Neural cell (in vitro differentiated cells): ENCODE measurements at regions not wholly inside any gene's neighbourhood (a gene's known extent, or its start where the extent isn't known, plus 50 kb on each side); places are given as distances from the start of the nearest gene placed in this dataset.

ENCODE experiments used
- H2AFZ ChIP-seq: fragments of 200-600, 300-800 bp; sonication (generic), shearing (Covaris generic); 2 replicates; pipeline ENCODE4 v1.6.0; 2014; ENCODE audit warnings: low read depth, mild to moderate bottlenecking, antibody characterized with exemption, low read length, moderate library complexity
- H3F3A ChIP-seq: fragments of 200-600 bp; shearing (Covaris generic); 2 replicates; pipeline ENCODE4 v1.6.1; 2016; ENCODE audit warnings: mild to moderate bottlenecking, moderate library complexity, mixed read lengths, antibody characterized with exemption, low read length; ENCODE audit not compliant: insufficient read depth, poor library complexity, severe bottlenecking
- H3K27ac ChIP-seq: fragments of 200-600, 300-800 bp; sonication (generic), shearing (Covaris generic); 2 replicates; pipeline ENCODE4 v1.5.1; 2014; ENCODE audit warnings: mild to moderate bottlenecking, low read length, moderate library complexity
- H3K27me3 ChIP-seq: fragments of 300-800, 200-600 bp; sonication (generic), shearing (Covaris generic); 2 replicates; pipeline ENCODE4 v1.6.0; 2014; ENCODE audit warnings: mild to moderate bottlenecking, low read depth, low read length, moderate library complexity; ENCODE audit not compliant: insufficient read depth
- H3K36me3 ChIP-seq: fragments of 300-800, 200-600 bp; sonication (generic), shearing (Covaris generic); 2 replicates; pipeline ENCODE4 v1.5.1; 2014; ENCODE audit warnings: mild to moderate bottlenecking, antibody characterized with exemption, low read length, moderate library complexity; ENCODE audit not compliant: insufficient read depth
- H3K4me2 ChIP-seq: fragments of 300-800, 200-600 bp; sonication (generic), shearing (Covaris generic); 2 replicates; pipeline ENCODE4 v1.6.0; 2014; ENCODE audit warnings: mild to moderate bottlenecking, low read length
- H3K4me3 ChIP-seq: fragments of 300-800, 200-600 bp; sonication (generic), shearing (Covaris generic); 2 replicates; pipeline ENCODE4 v1.5.1; 2014; ENCODE audit warnings: mild to moderate bottlenecking, low read length, moderate library complexity
- H3K79me2 ChIP-seq: fragments of 200-600 bp; shearing (Covaris generic); replicated peaks from 2 replicates; pipeline ENCODE4 v1.6.0; 2014; ENCODE audit warnings: mild to moderate bottlenecking, low read length, moderate library complexity; ENCODE audit not compliant: insufficient read depth
- H3K9ac ChIP-seq: fragments of 300-800, 200-600 bp; sonication (generic), shearing (Covaris generic); 2 replicates; pipeline ENCODE4 v1.6.1; 2016; ENCODE audit warnings: mild to moderate bottlenecking, low read length, mixed read lengths
- H3K9me2 ChIP-seq: fragments of 200-600 bp; shearing (Covaris generic); 2 replicates; pipeline ENCODE4 v1.6.1; 2016; ENCODE audit warnings: mild to moderate bottlenecking, low read length, mixed read lengths; ENCODE audit not compliant: insufficient read depth
- H3K9me3 ChIP-seq: fragments of 200-600, 300-800 bp; sonication (generic), shearing (Covaris generic); 2 replicates; pipeline ENCODE4 v1.6.1; 2016; ENCODE audit warnings: mild to moderate bottlenecking, mixed run types, low read length, moderate library complexity, mixed read lengths
- H4K20me1 ChIP-seq: fragments of 200-600 bp; shearing (Covaris generic); 2 replicates; pipeline ENCODE4 v1.6.1; 2016; ENCODE audit warnings: mild to moderate bottlenecking, mixed run types; ENCODE audit not compliant: insufficient read depth
- EP300 ChIP-seq: fragments of 450-650 bp; conservative IDR thresholded peaks from 2 replicates; pipeline ENCODE4 v1.6.1; 2014; ENCODE audit warnings: antibody characterized with exemption, mild to moderate bottlenecking, moderate library complexity; ENCODE audit not compliant: poor library complexity, severe bottlenecking
- EZH2 ChIP-seq: fragments of 200-600, 300-800 bp; shearing (Covaris generic), sonication (generic); IDR thresholded peaks from 2 replicates; pipeline ENCODE4 v1.6.1; 2014; ENCODE audit warnings: antibody characterized with exemption, low read length, borderline replicate concordance, mild to moderate bottlenecking; ENCODE audit not compliant: insufficient read depth, poor library complexity, severe bottlenecking
- MXI1 ChIP-seq: fragments of 450-650 bp; conservative IDR thresholded peaks from 2 replicates; pipeline ENCODE4 v1.6.1; 2014; ENCODE audit warnings: antibody characterized with exemption, mild to moderate bottlenecking; ENCODE audit not compliant: poor library complexity, severe bottlenecking
- POLR2AphosphoS5 ChIP-seq: IDR thresholded peaks from 2 replicates; pipeline ENCODE4 v1.6.1; 2012
- RAD21 ChIP-seq: fragments of 450-650 bp; conservative IDR thresholded peaks from 2 replicates; pipeline ENCODE4 v1.6.1; 2014; ENCODE audit warnings: antibody characterized with exemption, mild to moderate bottlenecking, moderate library complexity
- SMC3 ChIP-seq: fragments of 450-650 bp; conservative IDR thresholded peaks from 2 replicates; pipeline ENCODE4 v1.6.1; 2014; ENCODE audit warnings: antibody characterized with exemption, mild to moderate bottlenecking, moderate library complexity; ENCODE audit not compliant: poor library complexity
- TAF1 ChIP-seq: IDR thresholded peaks from 2 replicates; pipeline ENCODE4 v1.6.1; 2012; ENCODE audit warnings: low read depth
- TF ChIP-seq, protein P1 (sequence below): IDR thresholded peaks from 2 replicates; pipeline ENCODE4 v1.6.1; 2012; ENCODE audit warnings: borderline replicate concordance
- TF ChIP-seq, protein P2 (sequence below): fragments of 450-650 bp; IDR thresholded peaks from 2 replicates; pipeline ENCODE4 v1.5.1; 2014; ENCODE audit warnings: antibody characterized with exemption, mild to moderate bottlenecking, moderate library complexity; ENCODE audit not compliant: poor library complexity, severe bottlenecking

DNA sequence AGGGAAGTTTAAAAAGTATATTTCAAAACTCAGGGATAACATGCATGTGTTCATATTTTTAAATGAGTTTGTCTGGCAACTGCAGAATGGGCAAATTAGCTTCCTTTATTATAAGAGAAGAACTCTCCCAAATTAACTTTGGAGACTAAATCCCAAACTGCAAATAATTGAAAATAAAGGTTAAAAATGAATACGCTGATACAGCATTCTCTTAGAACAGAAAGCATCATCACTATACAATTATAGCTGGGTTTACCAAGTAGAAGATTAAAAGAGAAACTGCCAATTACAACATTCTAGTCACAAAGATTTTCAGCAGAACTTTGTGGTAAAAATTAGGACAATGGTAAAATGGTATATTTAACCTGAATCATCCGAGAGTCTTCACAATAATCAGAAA, 73.3 kb downstream of the OLFM4 start:
- Histone ChIP-seq H3K9me2 (no peaks in the 10 kb centered on the region), H3K4me3 (no peak overlapping the region), H3K79me2 (no peaks in the 10 kb centered on the region), H3K9ac (no peak overlapping the region), H2AFZ (no peak overlapping the region), H3K4me2 (no peak overlapping the region), H4K20me1 (no peaks in the 10 kb centered on the region), H3K9me3 (no peaks in the 10 kb centered on the region), H3K27me3 (no peaks in the 10 kb centered on the region), H3F3A (no peaks in the 10 kb centered on the region), H3K36me3 (no peaks in the 10 kb centered on the region), H3K27ac (no peak overlapping the region)
- TF ChIP-seq TAF1 (no peak), POLR2AphosphoS5 (no peak), RAD21 (no peak), MXI1 (no peak), SMC3 (no peak), EZH2 (no peak), EP300 (no peak)
- TF ChIP-seq, protein P1, sequence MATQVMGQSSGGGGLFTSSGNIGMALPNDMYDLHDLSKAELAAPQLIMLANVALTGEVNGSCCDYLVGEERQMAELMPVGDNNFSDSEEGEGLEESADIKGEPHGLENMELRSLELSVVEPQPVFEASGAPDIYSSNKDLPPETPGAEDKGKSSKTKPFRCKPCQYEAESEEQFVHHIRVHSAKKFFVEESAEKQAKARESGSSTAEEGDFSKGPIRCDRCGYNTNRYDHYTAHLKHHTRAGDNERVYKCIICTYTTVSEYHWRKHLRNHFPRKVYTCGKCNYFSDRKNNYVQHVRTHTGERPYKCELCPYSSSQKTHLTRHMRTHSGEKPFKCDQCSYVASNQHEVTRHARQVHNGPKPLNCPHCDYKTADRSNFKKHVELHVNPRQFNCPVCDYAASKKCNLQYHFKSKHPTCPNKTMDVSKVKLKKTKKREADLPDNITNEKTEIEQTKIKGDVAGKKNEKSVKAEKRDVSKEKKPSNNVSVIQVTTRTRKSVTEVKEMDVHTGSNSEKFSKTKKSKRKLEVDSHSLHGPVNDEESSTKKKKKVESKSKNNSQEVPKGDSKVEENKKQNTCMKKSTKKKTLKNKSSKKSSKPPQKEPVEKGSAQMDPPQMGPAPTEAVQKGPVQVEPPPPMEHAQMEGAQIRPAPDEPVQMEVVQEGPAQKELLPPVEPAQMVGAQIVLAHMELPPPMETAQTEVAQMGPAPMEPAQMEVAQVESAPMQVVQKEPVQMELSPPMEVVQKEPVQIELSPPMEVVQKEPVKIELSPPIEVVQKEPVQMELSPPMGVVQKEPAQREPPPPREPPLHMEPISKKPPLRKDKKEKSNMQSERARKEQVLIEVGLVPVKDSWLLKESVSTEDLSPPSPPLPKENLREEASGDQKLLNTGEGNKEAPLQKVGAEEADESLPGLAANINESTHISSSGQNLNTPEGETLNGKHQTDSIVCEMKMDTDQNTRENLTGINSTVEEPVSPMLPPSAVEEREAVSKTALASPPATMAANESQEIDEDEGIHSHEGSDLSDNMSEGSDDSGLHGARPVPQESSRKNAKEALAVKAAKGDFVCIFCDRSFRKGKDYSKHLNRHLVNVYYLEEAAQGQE = no peak
- TF ChIP-seq, protein P2, sequence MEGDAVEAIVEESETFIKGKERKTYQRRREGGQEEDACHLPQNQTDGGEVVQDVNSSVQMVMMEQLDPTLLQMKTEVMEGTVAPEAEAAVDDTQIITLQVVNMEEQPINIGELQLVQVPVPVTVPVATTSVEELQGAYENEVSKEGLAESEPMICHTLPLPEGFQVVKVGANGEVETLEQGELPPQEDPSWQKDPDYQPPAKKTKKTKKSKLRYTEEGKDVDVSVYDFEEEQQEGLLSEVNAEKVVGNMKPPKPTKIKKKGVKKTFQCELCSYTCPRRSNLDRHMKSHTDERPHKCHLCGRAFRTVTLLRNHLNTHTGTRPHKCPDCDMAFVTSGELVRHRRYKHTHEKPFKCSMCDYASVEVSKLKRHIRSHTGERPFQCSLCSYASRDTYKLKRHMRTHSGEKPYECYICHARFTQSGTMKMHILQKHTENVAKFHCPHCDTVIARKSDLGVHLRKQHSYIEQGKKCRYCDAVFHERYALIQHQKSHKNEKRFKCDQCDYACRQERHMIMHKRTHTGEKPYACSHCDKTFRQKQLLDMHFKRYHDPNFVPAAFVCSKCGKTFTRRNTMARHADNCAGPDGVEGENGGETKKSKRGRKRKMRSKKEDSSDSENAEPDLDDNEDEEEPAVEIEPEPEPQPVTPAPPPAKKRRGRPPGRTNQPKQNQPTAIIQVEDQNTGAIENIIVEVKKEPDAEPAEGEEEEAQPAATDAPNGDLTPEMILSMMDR = no peak

DNA sequence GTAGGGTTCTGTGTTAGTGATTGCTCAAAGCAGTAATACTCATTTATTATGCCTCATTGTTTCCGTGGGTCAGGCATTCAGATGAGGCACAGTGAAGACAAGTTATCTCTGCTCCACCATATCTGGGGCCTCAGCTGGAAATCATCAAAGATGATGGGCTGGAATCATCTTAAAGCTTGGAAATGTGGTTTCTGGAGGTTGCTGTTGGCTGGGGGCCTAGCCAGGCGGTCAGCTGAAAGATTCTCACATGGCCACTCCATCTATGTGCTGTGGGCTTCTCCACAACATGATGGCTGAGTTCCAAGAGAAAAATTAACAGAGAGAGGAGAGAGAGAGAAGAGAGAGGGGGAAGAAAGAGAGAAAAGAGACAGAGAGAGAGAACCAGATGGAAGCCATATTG, 75.5 kb downstream of the OLFM4 start:
- H3K36me3 ChIP-seq = no peaks in the 10 kb centered on the region
- H3K9me2 ChIP-seq = no peaks in the 10 kb centered on the region
- H2AFZ ChIP-seq = no peak overlapping the region
- H4K20me1 ChIP-seq = no peaks in the 10 kb centered on the region
- H3K9me3 ChIP-seq = no peaks in the 10 kb centered on the region
- no peak overlapping the region for H3K9ac ChIP-seq
- TF ChIP-seq, protein P1 = no peak
- no peak for TF ChIP-seq SMC3
- no peak for TF ChIP-seq RAD21
- no peak for TF ChIP-seq EP300
- no peak for TF ChIP-seq MXI1
- no peak for TF ChIP-seq POLR2AphosphoS5
- TF ChIP-seq, protein P2 = no peak
- TF ChIP-seq TAF1 = no peak
- no peak for TF ChIP-seq EZH2
- H3K4me3 ChIP-seq = no peak overlapping the region
- no peak overlapping the region for H3K27ac ChIP-seq
- no peaks in the 10 kb centered on the region for H3K27me3 ChIP-seq
- H3K79me2 ChIP-seq = no peaks in the 10 kb centered on the region
- H3K4me2 ChIP-seq = no peak overlapping the region
- H3F3A ChIP-seq = no peaks in the 10 kb centered on the region
